PFSK-1 (cell line): ENCODE measurements at regions not wholly inside any gene's neighbourhood (a gene's known extent, or its start where the extent isn't known, plus 50 kb on each side); places are given as distances from the start of the nearest gene placed in this dataset.

Source experiments
- FOXP2 ChIP-seq: optimal IDR thresholded peaks from 2 replicates; pipeline ENCODE3; 2011; ENCODE audit warnings: borderline replicate concordance, control low read depth, inconsistent platforms; ENCODE audit not compliant: insufficient read depth; ENCODE audit errors: extremely low read length, extremely low read depth
- POLR2AphosphoS5 ChIP-seq: IDR thresholded peaks from 2 replicates; pipeline ENCODE4 v1.6.1; 2012; ENCODE audit warnings: low read depth, mild to moderate bottlenecking, control low read depth, low read length, moderate library complexity
- SIN3A ChIP-seq: IDR thresholded peaks from 2 replicates; pipeline ENCODE4 v1.6.1; 2012; ENCODE audit warnings: mild to moderate bottlenecking, low read length, moderate library complexity, borderline replicate concordance; ENCODE audit not compliant: insufficient read depth
- TAF1 ChIP-seq: IDR thresholded peaks from 2 replicates; pipeline ENCODE4 v1.6.1; 2012; ENCODE audit warnings: low read length, control low read depth, borderline replicate concordance; ENCODE audit not compliant: insufficient read depth
- TF ChIP-seq, protein P1 (sequence below), 2 experiments: IDR thresholded peaks; 2 replicates each; pipeline versions ENCODE4 v1.6.1 to v1.8.0; 2011 to 2012; ENCODE audit warnings: low read depth in 2 of 2, low read length in 2 of 2, control low read depth in 1 of 2, inconsistent platforms in 1 of 2, mild to moderate bottlenecking in 1 of 2, moderate library complexity in 1 of 2; ENCODE audit not compliant: insufficient read depth in 1 of 2

DNA sequence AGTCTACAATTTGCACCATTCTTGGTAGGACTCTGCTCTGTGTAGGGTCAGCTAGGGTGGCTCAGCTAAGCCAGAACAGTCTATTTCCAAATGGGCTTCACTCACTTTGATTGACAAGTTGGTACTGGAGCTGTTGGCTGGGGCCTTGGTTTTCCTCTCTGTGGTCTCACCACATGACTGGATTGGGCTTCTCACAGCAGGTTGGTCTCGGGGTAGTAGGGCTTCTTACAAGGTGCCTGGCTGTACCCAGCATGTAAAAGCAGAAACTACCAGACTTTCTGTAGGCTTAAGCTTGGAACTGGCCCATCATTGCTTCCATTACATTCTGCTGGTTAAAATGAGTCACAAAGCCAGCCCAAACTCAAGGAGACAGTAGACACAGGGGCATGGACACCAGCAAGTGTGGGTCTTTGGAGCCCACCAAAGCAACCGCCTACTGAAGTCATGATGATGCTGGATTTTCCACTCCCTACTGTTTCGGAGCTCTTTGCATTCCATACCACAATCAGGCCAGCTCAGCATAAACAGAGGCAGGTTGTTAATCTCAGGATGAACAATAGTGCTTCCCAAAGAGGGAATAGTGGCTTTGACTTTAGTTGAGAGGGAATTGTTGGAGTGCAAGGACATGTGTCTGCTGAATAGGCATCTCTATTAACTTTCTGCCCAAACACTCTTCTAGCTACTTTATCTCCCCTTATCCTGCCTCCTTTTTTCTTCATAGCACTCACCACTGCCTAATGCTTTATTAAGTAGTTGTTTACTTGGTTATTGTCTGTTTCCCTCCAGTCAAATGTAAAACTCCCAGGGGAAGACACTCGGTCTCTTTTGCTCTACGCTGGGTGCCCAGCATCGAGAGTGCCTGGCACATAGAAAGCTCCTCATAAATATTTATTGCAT is 78.0 kb upstream of the RARB start:
- no peak for TF ChIP-seq TAF1
- TF ChIP-seq, protein P1, sequence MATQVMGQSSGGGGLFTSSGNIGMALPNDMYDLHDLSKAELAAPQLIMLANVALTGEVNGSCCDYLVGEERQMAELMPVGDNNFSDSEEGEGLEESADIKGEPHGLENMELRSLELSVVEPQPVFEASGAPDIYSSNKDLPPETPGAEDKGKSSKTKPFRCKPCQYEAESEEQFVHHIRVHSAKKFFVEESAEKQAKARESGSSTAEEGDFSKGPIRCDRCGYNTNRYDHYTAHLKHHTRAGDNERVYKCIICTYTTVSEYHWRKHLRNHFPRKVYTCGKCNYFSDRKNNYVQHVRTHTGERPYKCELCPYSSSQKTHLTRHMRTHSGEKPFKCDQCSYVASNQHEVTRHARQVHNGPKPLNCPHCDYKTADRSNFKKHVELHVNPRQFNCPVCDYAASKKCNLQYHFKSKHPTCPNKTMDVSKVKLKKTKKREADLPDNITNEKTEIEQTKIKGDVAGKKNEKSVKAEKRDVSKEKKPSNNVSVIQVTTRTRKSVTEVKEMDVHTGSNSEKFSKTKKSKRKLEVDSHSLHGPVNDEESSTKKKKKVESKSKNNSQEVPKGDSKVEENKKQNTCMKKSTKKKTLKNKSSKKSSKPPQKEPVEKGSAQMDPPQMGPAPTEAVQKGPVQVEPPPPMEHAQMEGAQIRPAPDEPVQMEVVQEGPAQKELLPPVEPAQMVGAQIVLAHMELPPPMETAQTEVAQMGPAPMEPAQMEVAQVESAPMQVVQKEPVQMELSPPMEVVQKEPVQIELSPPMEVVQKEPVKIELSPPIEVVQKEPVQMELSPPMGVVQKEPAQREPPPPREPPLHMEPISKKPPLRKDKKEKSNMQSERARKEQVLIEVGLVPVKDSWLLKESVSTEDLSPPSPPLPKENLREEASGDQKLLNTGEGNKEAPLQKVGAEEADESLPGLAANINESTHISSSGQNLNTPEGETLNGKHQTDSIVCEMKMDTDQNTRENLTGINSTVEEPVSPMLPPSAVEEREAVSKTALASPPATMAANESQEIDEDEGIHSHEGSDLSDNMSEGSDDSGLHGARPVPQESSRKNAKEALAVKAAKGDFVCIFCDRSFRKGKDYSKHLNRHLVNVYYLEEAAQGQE (IDR thresholded peaks at IDR 0.05; ENCODE audit: insufficient read depth in 1 of 2, low read depth in 2 of 2, low read length in 2 of 2) = no peak
- TF ChIP-seq SIN3A = no peak
- no peak for TF ChIP-seq FOXP2

DNA sequence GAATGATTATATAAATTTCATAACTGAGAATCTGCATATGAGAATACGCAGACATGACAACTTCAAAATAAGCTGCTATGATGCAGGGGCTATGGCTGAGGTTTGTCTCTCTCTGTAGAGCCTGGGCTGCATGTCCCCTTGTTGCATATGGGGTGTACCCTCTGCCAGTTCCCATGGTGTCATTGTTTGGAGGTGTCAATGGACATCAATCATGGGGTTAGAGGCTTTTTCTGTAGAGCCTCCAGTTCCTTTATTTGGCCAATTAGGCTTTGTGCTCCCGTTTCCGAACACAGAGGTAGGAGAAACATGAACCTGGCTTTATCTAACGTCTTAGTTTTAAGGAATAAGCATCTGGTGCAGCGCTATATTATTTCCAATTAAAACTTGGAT is 77.3 kb upstream of the RARB start:
- TF ChIP-seq, protein P1 (IDR thresholded peaks at IDR 0.05; ENCODE audit: insufficient read depth in 1 of 2, low read depth in 2 of 2, low read length in 2 of 2) = no peak
- TF ChIP-seq TAF1 = no peak
- no peak for TF ChIP-seq POLR2AphosphoS5
- no peak for TF ChIP-seq SIN3A
- no peak for TF ChIP-seq FOXP2

DNA sequence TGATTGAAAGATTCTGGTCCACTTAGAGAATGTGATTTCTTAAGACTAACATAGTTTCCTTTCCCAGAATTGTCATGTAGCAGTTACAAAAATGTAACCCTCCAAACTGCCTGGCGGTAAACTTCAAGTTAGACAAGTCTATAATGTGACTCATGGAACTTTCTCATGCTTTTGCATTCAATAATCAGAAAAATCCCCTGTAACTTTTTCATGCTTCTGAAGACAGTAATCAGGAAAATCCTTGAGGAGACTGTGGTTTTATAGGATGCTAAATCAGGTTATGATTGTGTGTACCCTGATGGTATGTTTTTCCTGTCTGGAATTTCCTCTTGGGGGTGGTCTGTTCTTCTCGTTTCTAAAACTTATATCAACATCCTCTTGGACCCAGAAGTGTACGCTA is 74.0 kb upstream of the RARB start:
- TF ChIP-seq FOXP2 (no peak), POLR2AphosphoS5 (no peak), TAF1 (no peak), SIN3A (no peak)
- TF ChIP-seq, protein P1 (IDR thresholded peaks at IDR 0.05; ENCODE audit: insufficient read depth in 1 of 2, low read depth in 2 of 2, low read length in 2 of 2) = no peak

DNA sequence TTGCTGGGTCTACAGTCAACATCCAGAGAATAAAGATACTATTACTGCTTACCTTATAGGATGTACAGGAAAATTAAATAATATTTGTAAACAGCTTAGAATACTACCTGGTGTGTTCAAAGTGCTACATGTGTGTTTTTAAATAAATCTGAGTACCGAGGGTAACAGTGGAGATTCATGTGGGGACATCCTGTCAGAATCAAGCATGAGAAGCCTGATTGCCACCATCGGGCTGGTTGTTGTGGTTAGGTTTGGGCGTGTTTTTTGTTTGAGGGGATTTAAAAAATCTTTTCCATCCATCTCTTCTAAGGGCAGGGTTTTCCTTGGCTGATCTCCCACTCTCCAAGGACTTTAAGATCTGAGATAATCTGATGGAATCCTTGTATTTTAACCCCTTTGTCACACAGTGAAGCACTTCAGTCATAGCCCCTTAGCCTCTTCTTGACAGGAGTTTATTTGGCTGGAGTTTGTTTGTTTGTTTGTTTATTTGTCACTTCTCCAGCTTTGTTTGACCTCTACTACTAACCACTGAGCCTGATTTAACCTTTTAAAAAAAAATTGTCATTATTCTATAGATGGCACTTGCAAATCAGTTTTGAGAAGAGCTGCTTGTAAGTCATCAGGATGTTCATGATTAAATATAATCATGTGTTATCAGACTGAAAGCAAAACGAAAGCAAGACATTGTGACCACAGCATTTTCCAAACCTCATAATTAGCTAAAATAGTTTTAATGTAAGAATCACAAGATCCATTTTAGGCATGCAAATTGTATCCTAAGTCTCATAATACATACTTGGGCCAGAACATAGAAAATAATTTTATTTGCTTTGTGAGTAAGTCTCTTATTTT is 72.8 kb upstream of the RARB start:
- TF ChIP-seq TAF1 = no peak
- TF ChIP-seq, protein P1 (IDR thresholded peaks at IDR 0.05; ENCODE audit: insufficient read depth in 1 of 2, low read depth in 2 of 2, low read length in 2 of 2) = no peak
- no peak for TF ChIP-seq POLR2AphosphoS5
- TF ChIP-seq FOXP2 = no peak
- no peak for TF ChIP-seq SIN3A
